Chondrocyte (in vitro differentiated cells): ENCODE measurements at regions not wholly inside any gene's neighbourhood (a gene's known extent, or its start where the extent isn't known, plus 50 kb on each side); places are given as distances from the start of the nearest gene placed in this dataset.
"Not testable (repeated sequence)": the region's sequence is repeated elsewhere in the genome, so short reads cannot be mapped to it uniquely, and the experiment has no call there.

ENCODE experiments used
- DNase-seq: peaks from one replicate; pipeline ENCODE4 v3.0.0; 2021; ENCODE audit warnings: mixed read lengths, low spot score
- H3K27ac Mint-ChIP-seq: one replicate; pipeline ENCODE4 v1.8.0; 2021; ENCODE audit warnings: mild to moderate bottlenecking, moderate library complexity, mixed read lengths; ENCODE audit not compliant: unreplicated experiment
- H3K27me3 Mint-ChIP-seq: 2 replicates; pipeline ENCODE4 v1.8.0; 2021; ENCODE audit warnings: low read depth, mixed read lengths
- H3K36me3 Mint-ChIP-seq: 2 replicates; pipeline ENCODE4 v1.8.0; 2021; ENCODE audit warnings: low read depth, mixed read lengths
- H3K4me1 Mint-ChIP-seq: 2 replicates; pipeline ENCODE4 v1.8.0; 2021; ENCODE audit warnings: low read depth, mild to moderate bottlenecking, mixed read lengths
- H3K4me3 Mint-ChIP-seq: one replicate; pipeline ENCODE4 v1.8.0; 2021; ENCODE audit warnings: mild to moderate bottlenecking, moderate library complexity, mixed read lengths; ENCODE audit not compliant: unreplicated experiment
- H3K9me3 Mint-ChIP-seq: 2 replicates; pipeline ENCODE4 v1.8.0; 2021; ENCODE audit warnings: low read depth, mixed read lengths
- CTCF ChIP-seq: fragments of 200-600 bp; sonication (generic); IDR thresholded peaks from 2 replicates; pipeline ENCODE4 v1.5.0; 2021; ENCODE audit warnings: antibody characterized with exemption, mild to moderate bottlenecking, moderate library complexity

GRCh38 chr12:33129500-33129899, 232.9 kb upstream of the PKP2 start:
- TF ChIP-seq CTCF: no peak
- H3K27me3 Mint-ChIP-seq: peaks cover 4% of the 10 kb centered on the region
- H3K4me3 Mint-ChIP-seq: no peak overlapping the region
- H3K4me1 Mint-ChIP-seq: no peaks in the 10 kb centered on the region
- DNase-seq: no peak
- no peak overlapping the region for H3K27ac Mint-ChIP-seq
- H3K9me3 Mint-ChIP-seq: peaks cover 5% of the 10 kb centered on the region
- H3K36me3 Mint-ChIP-seq: no peaks in the 10 kb centered on the region

- H3K27me3 Mint-ChIP-seq: peaks cover 4% of the 10 kb centered on the region
- H3K36me3 Mint-ChIP-seq: no peaks in the 10 kb centered on the region
- DNase-seq: no peak
- no peak overlapping the region for H3K27ac Mint-ChIP-seq
- no peak for TF ChIP-seq CTCF
- no peaks in the 10 kb centered on the region for H3K9me3 Mint-ChIP-seq
- H3K4me1 Mint-ChIP-seq: no peaks in the 10 kb centered on the region
- H3K4me3 Mint-ChIP-seq: no peak overlapping the region
Measured at GRCh38 chr12:33125755-33126154, 229.2 kb upstream of the PKP2 start.

GRCh38 chr12:33116284-33116683, 219.7 kb upstream of the PKP2 start:
- H3K4me3 Mint-ChIP-seq: no peak overlapping the region
- DNase-seq: no peak
- H3K36me3 Mint-ChIP-seq: no peaks in the 10 kb centered on the region
- TF ChIP-seq CTCF: no peak
- no peaks in the 10 kb centered on the region for H3K4me1 Mint-ChIP-seq
- H3K27me3 Mint-ChIP-seq: no peaks in the 10 kb centered on the region
- no peaks in the 10 kb centered on the region for H3K9me3 Mint-ChIP-seq
- H3K27ac Mint-ChIP-seq: no peak overlapping the region

- H3K4me3 Mint-ChIP-seq: no peak overlapping the region
- H3K36me3 Mint-ChIP-seq: no peaks in the 10 kb centered on the region
- H3K27me3 Mint-ChIP-seq: no peaks in the 10 kb centered on the region
- DNase-seq: no peak
- no peaks in the 10 kb centered on the region for H3K9me3 Mint-ChIP-seq
- no peaks in the 10 kb centered on the region for H3K4me1 Mint-ChIP-seq
- no peak overlapping the region for H3K27ac Mint-ChIP-seq
- no peak for TF ChIP-seq CTCF
Measured at GRCh38 chr12:33115716-33116115, 219.1 kb upstream of the PKP2 start.

GRCh38 chr12:33111850-33112249, 215.3 kb upstream of the PKP2 start:
- Mint-ChIP-seq H3K4me1 (no peaks in the 10 kb centered on the region), H3K27me3 (peaks cover 2% of the 10 kb centered on the region), H3K36me3 (no peaks in the 10 kb centered on the region), H3K9me3 (peaks cover 4% of the 10 kb centered on the region), H3K27ac (no peak overlapping the region), H3K4me3 (no peak overlapping the region)
- no peak for TF ChIP-seq CTCF
- no peak for DNase-seq

- H3K4me1 Mint-ChIP-seq: not testable (repeated sequence)
Measured at GRCh38 chr12:33107827-33108226, 211.2 kb upstream of the PKP2 start.

More at GRCh38 chr12:33107827-33108226, 211.2 kb upstream of the PKP2 start:
- H3K36me3 Mint-ChIP-seq, H3K4me3 Mint-ChIP-seq, H3K27me3 Mint-ChIP-seq, H3K27ac Mint-ChIP-seq, DNase-seq: not testable (repeated sequence)
- H3K9me3 Mint-ChIP-seq: peaks cover 10% of the 10 kb centered on the region
